ENCODE measurements at regions not wholly inside any gene's neighbourhood (a gene's known extent, or its start where the extent isn't known, plus 50 kb on each side); places are given as distances from the start of the nearest gene placed in this dataset.

DNA sequence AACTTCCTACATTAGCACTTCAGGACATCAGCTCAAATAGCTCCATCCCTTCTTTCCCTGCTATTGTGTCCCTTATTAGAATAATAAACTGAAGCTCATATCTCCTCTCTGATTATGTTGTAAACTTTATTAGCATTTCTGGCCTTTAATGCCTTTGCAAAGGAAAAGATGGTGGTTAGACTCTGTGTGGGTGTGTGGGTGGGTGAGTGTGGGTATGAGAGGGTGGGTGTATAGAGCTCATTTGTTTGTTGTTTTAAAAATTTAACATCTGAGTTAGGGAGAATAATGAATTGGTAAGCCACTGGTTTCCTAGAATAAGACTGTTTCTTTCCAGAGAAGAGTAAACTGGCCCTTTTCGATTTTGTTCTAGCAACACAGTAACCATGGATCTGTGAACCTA, 70.6 kb upstream of the L3MBTL3 start:
- TF ChIP-seq, protein P1, sequence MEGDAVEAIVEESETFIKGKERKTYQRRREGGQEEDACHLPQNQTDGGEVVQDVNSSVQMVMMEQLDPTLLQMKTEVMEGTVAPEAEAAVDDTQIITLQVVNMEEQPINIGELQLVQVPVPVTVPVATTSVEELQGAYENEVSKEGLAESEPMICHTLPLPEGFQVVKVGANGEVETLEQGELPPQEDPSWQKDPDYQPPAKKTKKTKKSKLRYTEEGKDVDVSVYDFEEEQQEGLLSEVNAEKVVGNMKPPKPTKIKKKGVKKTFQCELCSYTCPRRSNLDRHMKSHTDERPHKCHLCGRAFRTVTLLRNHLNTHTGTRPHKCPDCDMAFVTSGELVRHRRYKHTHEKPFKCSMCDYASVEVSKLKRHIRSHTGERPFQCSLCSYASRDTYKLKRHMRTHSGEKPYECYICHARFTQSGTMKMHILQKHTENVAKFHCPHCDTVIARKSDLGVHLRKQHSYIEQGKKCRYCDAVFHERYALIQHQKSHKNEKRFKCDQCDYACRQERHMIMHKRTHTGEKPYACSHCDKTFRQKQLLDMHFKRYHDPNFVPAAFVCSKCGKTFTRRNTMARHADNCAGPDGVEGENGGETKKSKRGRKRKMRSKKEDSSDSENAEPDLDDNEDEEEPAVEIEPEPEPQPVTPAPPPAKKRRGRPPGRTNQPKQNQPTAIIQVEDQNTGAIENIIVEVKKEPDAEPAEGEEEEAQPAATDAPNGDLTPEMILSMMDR (conservative IDR thresholded peaks at IDR 0.05) = no peak
- no peak for TF ChIP-seq ZFX (IDR thresholded peaks at IDR 0.05)

Measured in C4-2B (cell line).